C4-2B (cell line): ENCODE measurements at regions not wholly inside any gene's neighbourhood (a gene's known extent, or its start where the extent isn't known, plus 50 kb on each side); places are given as distances from the start of the nearest gene placed in this dataset.
"Not testable (repeated sequence)": the region's sequence is repeated elsewhere in the genome, so short reads cannot be mapped to it uniquely, and the experiment has no call there.

Source experiments
- H3K27ac ChIP-seq: fragments of 450-650 bp; 2 replicates; pipeline ENCODE4 v1.5.1; 2017
- ZFX ChIP-seq: fragments of 450-650 bp; IDR thresholded peaks from 2 replicates; pipeline ENCODE4 v1.6.1; 2017
- TF ChIP-seq, protein P1 (sequence below): fragments of 450-650 bp; conservative IDR thresholded peaks from 2 replicates; pipeline ENCODE4 v1.5.1; 2017; ENCODE audit warnings: mild to moderate bottlenecking

DNA sequence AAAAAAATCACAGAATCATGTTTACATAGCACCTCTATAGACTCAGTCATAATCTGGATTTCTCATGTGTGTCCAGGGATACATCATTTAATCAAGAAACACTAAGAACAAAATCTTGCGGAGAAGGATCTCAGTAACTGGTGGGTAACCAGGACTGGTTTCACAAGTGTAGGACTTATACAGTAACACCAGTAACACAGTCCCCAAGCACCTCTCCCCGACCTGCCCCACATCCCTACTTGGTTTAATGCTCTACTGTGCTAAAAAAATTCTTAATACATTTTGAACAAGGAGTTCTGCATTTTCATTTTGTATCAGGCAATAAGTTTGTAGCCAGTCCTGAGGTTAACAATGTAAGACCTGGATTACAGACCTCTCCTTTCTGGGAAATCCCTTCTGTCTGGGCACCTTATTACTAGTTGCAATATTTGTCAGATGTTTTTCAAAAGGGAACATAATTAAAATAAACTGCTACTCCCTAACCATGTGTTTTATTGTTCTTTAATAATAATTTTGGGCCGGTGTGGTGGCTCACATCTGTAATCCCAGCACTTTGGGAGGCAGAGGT is 57.6 kb upstream of the BBX start:
- H3K27ac ChIP-seq, result no peak overlapping the region
- TF ChIP-seq, protein P1, sequence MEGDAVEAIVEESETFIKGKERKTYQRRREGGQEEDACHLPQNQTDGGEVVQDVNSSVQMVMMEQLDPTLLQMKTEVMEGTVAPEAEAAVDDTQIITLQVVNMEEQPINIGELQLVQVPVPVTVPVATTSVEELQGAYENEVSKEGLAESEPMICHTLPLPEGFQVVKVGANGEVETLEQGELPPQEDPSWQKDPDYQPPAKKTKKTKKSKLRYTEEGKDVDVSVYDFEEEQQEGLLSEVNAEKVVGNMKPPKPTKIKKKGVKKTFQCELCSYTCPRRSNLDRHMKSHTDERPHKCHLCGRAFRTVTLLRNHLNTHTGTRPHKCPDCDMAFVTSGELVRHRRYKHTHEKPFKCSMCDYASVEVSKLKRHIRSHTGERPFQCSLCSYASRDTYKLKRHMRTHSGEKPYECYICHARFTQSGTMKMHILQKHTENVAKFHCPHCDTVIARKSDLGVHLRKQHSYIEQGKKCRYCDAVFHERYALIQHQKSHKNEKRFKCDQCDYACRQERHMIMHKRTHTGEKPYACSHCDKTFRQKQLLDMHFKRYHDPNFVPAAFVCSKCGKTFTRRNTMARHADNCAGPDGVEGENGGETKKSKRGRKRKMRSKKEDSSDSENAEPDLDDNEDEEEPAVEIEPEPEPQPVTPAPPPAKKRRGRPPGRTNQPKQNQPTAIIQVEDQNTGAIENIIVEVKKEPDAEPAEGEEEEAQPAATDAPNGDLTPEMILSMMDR, result no peak
- TF ChIP-seq ZFX, result no peak

- TF ChIP-seq, protein P1, result no peak
- TF ChIP-seq ZFX, result no peak
- H3K27ac ChIP-seq, result no peak overlapping the region
These were observed 54.0 kb upstream of the BBX start for GRCh38 chr3:107468782-107469181.

- not testable (repeated sequence) for H3K27ac ChIP-seq
These were observed 52.3 kb upstream of the BBX start for GRCh38 chr3:107470496-107470895.
